CD4-positive, alpha-beta T cell (primary cell): ENCODE measurements at regions not wholly inside any gene's neighbourhood (a gene's known extent, or its start where the extent isn't known, plus 50 kb on each side); places are given as distances from the start of the nearest gene placed in this dataset.

Source experiments
- ATAC-seq: fragments of 200-7000 bp; cut with Tn5 transposase; one replicate; pipeline ENCODE4 v1.10.0; 2022; ENCODE audit warnings: mild to moderate bottlenecking; ENCODE audit not compliant: poor library complexity
- CTCF ChIA-PET: fragments of 350-600 bp; sonication (Branson Sonifier 250); formaldehyde crosslinking; loops from one replicate; lab custom pipeline; 2021; ENCODE audit warnings: antibody characterized with exemption, inconsistent platforms; lab: Charles Lee
- POLR2A ChIA-PET: fragments of 350-600 bp; sonication (Branson Sonifier 250); formaldehyde crosslinking; loops from one replicate; lab custom pipeline; 2021; ENCODE audit warnings: antibody characterized with exemption, inconsistent platforms; lab: Charles Lee
- DNase-seq, 14 experiments: peaks; one replicate each; pipeline ENCODE4 v3.0.0-alpha.2; 2013 to 2020; ENCODE audit warnings: mixed read lengths in 2 of 14
- H3K27ac ChIP-seq, 2 donors: one replicate each; pipeline versions ENCODE4 v1.5.1 to v1.7.0; 2013; ENCODE audit warnings: low read length in 2 of 2, low read depth in 1 of 2, mild to moderate bottlenecking in 1 of 2
- H3K27me3 ChIP-seq, 2 experiments: 1 replicate in 1 of 2; 2 replicates in 1 of 2; pipeline versions ENCODE4 v1.6.1 to v1.7.0; 2013; ENCODE audit warnings: low read length in 2 of 2, control low read depth in 1 of 2, mild to moderate bottlenecking in 1 of 2, moderate library complexity in 1 of 2; ENCODE audit not compliant: insufficient read depth in 2 of 2, control insufficient read depth in 1 of 2
- H3K36me3 ChIP-seq: one replicate; pipeline ENCODE4 v1.6.1; 2013; ENCODE audit warnings: low read length, control low read depth; ENCODE audit not compliant: insufficient read depth
- H3K4me1 ChIP-seq: one replicate; pipeline ENCODE4 v1.6.1; 2013; ENCODE audit warnings: low read length, control low read depth; ENCODE audit not compliant: insufficient read depth
- H3K4me3 ChIP-seq: one replicate; pipeline ENCODE4 v1.5.1; 2013; ENCODE audit warnings: mild to moderate bottlenecking, low read length, moderate library complexity
- H3K9me3 ChIP-seq, 2 experiments: 1 replicate in 1 of 2; 2 replicates in 1 of 2; pipeline versions ENCODE4 v1.6.1 to v1.7.0; 2013; ENCODE audit warnings: low read length in 2 of 2, mild to moderate bottlenecking in 2 of 2, control low read depth in 1 of 2, moderate library complexity in 1 of 2; ENCODE audit not compliant: control insufficient read depth in 1 of 2, insufficient read depth in 1 of 2
- H3K27ac Mint-ChIP-seq: one replicate; pipeline ENCODE4 v1.8.0; 2020; ENCODE audit warnings: mixed read lengths
- H3K27me3 Mint-ChIP-seq: one replicate; pipeline ENCODE4 v1.8.0; 2021; ENCODE audit warnings: mixed read lengths
- H3K36me3 Mint-ChIP-seq: one replicate; pipeline ENCODE4 v1.8.0; 2021; ENCODE audit warnings: low read depth, mixed read lengths
- H3K4me1 Mint-ChIP-seq: one replicate; pipeline ENCODE4 v1.8.0; 2021; ENCODE audit warnings: low read depth, mixed read lengths
- H3K4me3 Mint-ChIP-seq: one replicate; pipeline ENCODE4 v1.8.0; 2020; ENCODE audit warnings: mild to moderate bottlenecking, mixed read lengths
- H3K9me3 Mint-ChIP-seq: one replicate; pipeline ENCODE4 v1.8.0; 2020; ENCODE audit warnings: mixed read lengths
- intact Hi-C, 2 experiments: fragments of 100-400 bp; cut with DNase I in 1 of 2; cut with micrococcal nuclease in 1 of 2; formaldehyde crosslinking; loops; one replicate each; pipeline versions ENCODE4 v1.15.1 to v1.9.0; 2023 to 2025; cut with DNase I, micrococcal nuclease
- TF ChIP-seq, protein P1 (sequence below): fragments of 200-600 bp; IDR thresholded peaks from one replicate; pipeline ENCODE4 v1.8.0; 2022; ENCODE audit warnings: antibody characterized with exemption, mild to moderate bottlenecking

GRCh38 chr1:217053676-217054075 lies 330.4 kb upstream of the ESRRG start:
- H3K9me3 ChIP-seq, result peaks cover 0 to 7% of the 10 kb centered on the region in 2 experiments
- H3K27ac Mint-ChIP-seq, result no peak overlapping the region
- intact Hi-C loops, result no loop called here
- ATAC-seq, result no peak
- no peaks in the 10 kb centered on the region for H3K27me3 ChIP-seq
- ChIA-PET POLR2A (no interaction called here), CTCF (no interaction called here)
- H3K9me3 Mint-ChIP-seq, result peaks cover 2% of the 10 kb centered on the region
- no peaks in the 10 kb centered on the region for H3K27me3 Mint-ChIP-seq
- H3K36me3 ChIP-seq, result no peaks in the 10 kb centered on the region
- no peak for DNase-seq
- TF ChIP-seq, protein P1, sequence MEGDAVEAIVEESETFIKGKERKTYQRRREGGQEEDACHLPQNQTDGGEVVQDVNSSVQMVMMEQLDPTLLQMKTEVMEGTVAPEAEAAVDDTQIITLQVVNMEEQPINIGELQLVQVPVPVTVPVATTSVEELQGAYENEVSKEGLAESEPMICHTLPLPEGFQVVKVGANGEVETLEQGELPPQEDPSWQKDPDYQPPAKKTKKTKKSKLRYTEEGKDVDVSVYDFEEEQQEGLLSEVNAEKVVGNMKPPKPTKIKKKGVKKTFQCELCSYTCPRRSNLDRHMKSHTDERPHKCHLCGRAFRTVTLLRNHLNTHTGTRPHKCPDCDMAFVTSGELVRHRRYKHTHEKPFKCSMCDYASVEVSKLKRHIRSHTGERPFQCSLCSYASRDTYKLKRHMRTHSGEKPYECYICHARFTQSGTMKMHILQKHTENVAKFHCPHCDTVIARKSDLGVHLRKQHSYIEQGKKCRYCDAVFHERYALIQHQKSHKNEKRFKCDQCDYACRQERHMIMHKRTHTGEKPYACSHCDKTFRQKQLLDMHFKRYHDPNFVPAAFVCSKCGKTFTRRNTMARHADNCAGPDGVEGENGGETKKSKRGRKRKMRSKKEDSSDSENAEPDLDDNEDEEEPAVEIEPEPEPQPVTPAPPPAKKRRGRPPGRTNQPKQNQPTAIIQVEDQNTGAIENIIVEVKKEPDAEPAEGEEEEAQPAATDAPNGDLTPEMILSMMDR, result no peak
- H3K4me1 Mint-ChIP-seq, result no peaks in the 10 kb centered on the region
- H3K4me1 ChIP-seq, result no peaks in the 10 kb centered on the region
- H3K4me3 ChIP-seq, result no peak overlapping the region
- no peaks in the 10 kb centered on the region for H3K36me3 Mint-ChIP-seq
- no peak overlapping the region for H3K4me3 Mint-ChIP-seq
- H3K27ac ChIP-seq, result no peak overlapping the region

DNA sequence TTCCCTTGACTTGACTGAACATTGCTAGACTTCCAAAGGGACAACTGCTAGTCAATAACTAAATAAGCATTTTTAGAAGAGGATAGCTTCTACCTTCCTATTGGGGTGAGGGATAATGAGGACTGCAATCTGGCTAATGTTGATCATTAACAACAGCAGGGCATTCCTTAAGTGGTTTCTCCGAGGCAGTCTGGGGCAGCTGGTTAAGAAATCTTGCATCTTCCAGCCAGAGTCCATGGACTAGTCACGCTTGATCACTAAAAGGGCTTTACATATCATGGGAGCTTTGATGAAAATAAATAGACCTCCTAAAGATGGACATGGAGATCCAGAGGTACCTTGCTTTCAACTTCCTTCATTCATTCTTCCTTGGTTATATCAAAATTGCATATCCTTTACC lies 329.4 kb upstream of the ESRRG start:
- Mint-ChIP-seq H3K36me3 (no peaks in the 10 kb centered on the region), H3K4me3 (no peak overlapping the region), H3K27ac (no peak overlapping the region), H3K27me3 (no peaks in the 10 kb centered on the region), H3K4me1 (no peaks in the 10 kb centered on the region), H3K9me3 (peaks cover 2% of the 10 kb centered on the region)
- ATAC-seq, result no peak
- Histone ChIP-seq H3K27me3 (no peaks in the 10 kb centered on the region), H3K27ac (no peak overlapping the region), H3K4me1 (no peaks in the 10 kb centered on the region), H3K36me3 (no peaks in the 10 kb centered on the region), H3K9me3 (peaks cover 0 to 12% of the 10 kb centered on the region in 2 experiments), H3K4me3 (no peak overlapping the region)
- no peak for DNase-seq
- ChIA-PET POLR2A (no interaction called here), CTCF (no interaction called here)
- TF ChIP-seq, protein P1, result no peak
- intact Hi-C loops, result no loop called here

DNA sequence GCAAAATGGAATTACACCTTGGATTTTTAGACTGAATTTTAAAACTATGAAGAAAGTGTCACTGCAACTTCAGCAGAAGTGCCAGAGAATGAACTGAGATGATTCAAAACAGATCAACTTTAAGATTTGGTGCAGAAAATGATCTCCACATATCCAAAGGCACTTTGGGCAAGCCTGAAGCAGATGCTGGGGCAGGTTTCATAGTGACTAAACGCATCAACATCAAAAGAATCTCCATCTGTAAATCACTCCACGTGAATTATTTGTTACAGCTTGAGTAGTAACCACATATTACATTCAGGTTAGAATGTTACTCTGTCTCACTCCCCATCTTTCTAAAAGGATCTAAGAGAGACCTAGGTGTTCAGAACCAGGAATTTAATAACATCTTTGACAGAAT lies 329.0 kb upstream of the ESRRG start:
- Histone ChIP-seq H3K27me3 (no peaks in the 10 kb centered on the region), H3K4me3 (no peak overlapping the region), H3K36me3 (no peaks in the 10 kb centered on the region), H3K9me3 (peaks cover 0 to 12% of the 10 kb centered on the region in 2 experiments), H3K27ac (no peak overlapping the region), H3K4me1 (no peaks in the 10 kb centered on the region)
- Mint-ChIP-seq H3K36me3 (no peaks in the 10 kb centered on the region), H3K4me3 (no peak overlapping the region), H3K9me3 (peaks cover 2% of the 10 kb centered on the region), H3K27ac (no peak overlapping the region), H3K27me3 (no peaks in the 10 kb centered on the region), H3K4me1 (no peaks in the 10 kb centered on the region)
- DNase-seq, result no peak
- ChIA-PET CTCF (no interaction called here), POLR2A (no interaction called here)
- TF ChIP-seq, protein P1, result no peak
- ATAC-seq, result no peak
- intact Hi-C loops, result no loop called here
